Mammary epithelial cell (primary cell): ENCODE measurements at regions not wholly inside any gene's neighbourhood (a gene's known extent, or its start where the extent isn't known, plus 50 kb on each side); places are given as distances from the start of the nearest gene placed in this dataset.

Experiments used
- EZH2 ChIP-seq: IDR thresholded peaks from 2 replicates; pipeline ENCODE4 v1.6.1; 2012; ENCODE audit warnings: low read length, inconsistent platforms, borderline replicate concordance
- TF ChIP-seq, protein P1 (sequence below), 2 donors: IDR thresholded peaks in 1 of 2; conservative IDR thresholded peaks in 1 of 2; 2 replicates each; pipeline ENCODE4 v1.5.1; 2011 to 2012; ENCODE audit warnings: inconsistent platforms in 2 of 2, low read length in 2 of 2, mild to moderate bottlenecking in 2 of 2, control low read depth in 1 of 2, low read depth in 1 of 2; ENCODE audit not compliant: insufficient read depth in 1 of 2; ENCODE audit errors: extremely low read depth in 1 of 2

DNA sequence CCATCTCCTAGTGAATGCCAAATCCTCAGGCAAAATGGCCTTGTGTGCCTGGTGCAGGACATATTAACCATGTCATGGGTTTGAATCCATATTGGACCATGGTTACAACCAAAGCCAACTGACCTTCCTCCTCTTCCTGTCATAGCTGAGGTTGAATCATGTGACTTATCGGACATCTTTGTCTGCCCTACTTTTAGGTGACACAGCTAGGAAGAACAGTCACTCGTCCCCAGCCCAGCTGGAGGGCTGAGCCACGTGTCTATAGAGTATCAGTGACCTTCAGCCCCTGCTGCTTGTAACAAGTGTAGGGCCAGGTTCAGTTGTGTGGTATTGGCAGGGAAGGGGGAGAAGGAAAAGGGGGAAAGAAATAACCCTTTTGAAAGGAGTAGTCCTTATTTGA, 225.2 kb downstream of the KTN1 start:
- TF ChIP-seq, protein P1, sequence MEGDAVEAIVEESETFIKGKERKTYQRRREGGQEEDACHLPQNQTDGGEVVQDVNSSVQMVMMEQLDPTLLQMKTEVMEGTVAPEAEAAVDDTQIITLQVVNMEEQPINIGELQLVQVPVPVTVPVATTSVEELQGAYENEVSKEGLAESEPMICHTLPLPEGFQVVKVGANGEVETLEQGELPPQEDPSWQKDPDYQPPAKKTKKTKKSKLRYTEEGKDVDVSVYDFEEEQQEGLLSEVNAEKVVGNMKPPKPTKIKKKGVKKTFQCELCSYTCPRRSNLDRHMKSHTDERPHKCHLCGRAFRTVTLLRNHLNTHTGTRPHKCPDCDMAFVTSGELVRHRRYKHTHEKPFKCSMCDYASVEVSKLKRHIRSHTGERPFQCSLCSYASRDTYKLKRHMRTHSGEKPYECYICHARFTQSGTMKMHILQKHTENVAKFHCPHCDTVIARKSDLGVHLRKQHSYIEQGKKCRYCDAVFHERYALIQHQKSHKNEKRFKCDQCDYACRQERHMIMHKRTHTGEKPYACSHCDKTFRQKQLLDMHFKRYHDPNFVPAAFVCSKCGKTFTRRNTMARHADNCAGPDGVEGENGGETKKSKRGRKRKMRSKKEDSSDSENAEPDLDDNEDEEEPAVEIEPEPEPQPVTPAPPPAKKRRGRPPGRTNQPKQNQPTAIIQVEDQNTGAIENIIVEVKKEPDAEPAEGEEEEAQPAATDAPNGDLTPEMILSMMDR (conservative IDR thresholded peaks at IDR 0.05 in 1 of 2, IDR thresholded peaks at IDR 0.05 in 1 of 2; ENCODE audit: extremely low read depth in 1 of 2, insufficient read depth in 1 of 2, low read depth in 1 of 2, low read length in 2 of 2) = no peak
- TF ChIP-seq EZH2 = no peak
